GM19035 (cell line): ENCODE measurements at regions not wholly inside any gene's neighbourhood (a gene's known extent, or its start where the extent isn't known, plus 50 kb on each side); places are given as distances from the start of the nearest gene placed in this dataset.
"Not testable (repeated sequence)": the region's sequence is repeated elsewhere in the genome, so short reads cannot be mapped to it uniquely, and the experiment has no call there.

Experiments
- ATAC-seq: cut with Tn5 transposase; IDR thresholded peaks from one replicate; pipeline ENCODE4 v1.9.1; 2021; ENCODE audit not compliant: unreplicated experiment

GRCh38 chr17:74126179-74126900 is 77.1 kb upstream of the RPL38 start:
- no peak for ATAC-seq

GRCh38 chr17:74126959-74127358 is 76.5 kb upstream of the RPL38 start:
- no peak for ATAC-seq

DNA sequence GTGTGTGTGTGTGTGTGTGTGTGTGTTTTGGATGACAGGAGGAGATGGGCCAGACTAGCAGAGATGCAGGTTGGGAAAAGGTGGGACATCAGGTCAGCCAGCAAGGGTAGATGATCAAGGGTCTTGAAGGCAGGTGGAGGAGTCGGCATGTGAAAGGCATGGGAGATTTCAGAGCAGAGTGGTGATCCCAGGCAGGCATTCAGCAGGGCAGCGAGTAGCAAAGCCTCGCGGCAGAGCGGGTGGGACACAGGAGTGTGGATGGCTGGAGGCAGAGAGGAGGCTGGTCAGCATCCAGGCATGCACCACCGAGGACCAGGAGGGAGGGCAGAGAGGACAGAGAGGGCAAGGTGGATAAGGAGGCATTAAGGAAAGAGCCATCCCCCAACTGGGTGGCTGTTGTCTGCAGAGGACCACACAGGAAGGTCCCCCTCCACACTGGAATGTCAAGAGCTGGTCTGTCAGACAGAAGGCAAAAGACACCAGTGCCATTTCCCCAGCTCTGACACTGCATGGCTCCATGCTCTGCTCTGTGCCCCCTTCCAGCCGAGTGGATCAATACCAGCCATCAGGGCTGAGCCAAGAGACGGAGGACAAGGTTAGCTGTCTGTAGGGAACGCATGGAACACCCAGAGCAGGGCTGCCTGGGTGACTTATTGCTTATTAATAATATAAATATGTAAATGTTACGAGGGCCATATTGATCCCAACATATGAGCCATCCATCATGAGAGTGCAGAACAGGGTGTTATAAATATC is 74.8 kb upstream of the RPL38 start:
- ATAC-seq: no peak

- ATAC-seq: not testable (repeated sequence)
Observed at GRCh38 chr17:74129800-74130199, 73.7 kb upstream of the RPL38 start.

- ATAC-seq: no peak
Observed at GRCh38 chr17:74130276-74130675, 73.2 kb upstream of the RPL38 start.

DNA sequence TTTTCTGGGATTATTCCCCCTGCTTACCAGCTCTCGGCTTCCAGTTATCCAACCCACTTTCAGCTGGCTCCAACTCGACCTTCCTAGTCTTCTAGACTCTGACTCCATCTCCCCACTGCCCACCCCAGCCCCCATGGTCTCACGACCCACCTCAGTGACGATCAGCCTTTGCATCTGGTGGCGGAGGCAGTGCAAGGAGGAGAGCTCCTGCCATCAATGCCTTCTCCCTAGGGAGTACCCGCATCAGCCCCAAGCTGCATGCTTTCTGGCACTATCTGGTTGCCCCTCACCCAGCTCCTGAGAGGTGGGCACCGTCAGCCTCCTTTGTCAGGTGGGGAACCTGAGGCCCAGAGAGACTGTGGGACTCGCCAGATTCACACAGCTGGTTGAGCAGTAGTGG is 72.6 kb upstream of the RPL38 start:
- no peak for ATAC-seq

DNA sequence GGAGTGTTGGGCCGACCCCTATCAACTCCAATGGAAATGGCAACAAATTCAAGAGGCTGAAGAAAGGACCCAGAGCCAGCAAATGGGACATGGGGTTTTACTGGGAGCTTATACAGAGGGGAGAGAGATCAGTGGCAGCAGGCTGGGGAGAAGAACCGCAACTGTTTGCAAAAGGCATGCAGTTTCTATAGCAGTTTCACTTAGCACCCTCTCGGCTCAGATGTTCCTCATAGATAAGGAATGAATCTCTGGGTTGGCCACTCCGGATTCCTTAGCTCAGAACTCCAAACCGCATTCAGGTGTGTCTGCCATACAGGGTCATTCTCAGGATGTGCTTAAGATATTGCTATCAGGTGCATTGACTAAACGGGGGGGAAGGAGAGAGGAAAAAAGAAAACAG is 71.1 kb upstream of the RPL38 start:
- no peak for ATAC-seq

DNA sequence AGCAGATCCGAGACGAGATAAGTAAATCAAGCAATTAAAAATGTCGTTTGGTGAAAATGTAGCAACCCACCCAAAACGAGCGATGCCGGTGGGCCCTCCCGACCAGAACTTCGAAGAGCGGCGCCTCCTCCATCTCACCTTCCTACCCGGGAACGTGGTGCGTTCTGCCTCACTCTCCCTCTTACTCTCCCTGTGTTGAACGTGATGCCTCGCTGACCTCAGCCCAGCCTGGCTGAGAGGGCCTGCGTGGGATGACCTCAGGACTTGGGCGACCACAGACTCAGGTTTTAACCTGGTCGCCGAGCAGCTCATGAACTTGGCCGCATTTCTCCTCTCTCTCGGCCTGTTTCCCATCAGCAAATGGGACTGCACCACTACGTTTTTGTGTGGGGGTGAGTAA is 69.7 kb upstream of the RPL38 start:
- ATAC-seq: no peak

DNA sequence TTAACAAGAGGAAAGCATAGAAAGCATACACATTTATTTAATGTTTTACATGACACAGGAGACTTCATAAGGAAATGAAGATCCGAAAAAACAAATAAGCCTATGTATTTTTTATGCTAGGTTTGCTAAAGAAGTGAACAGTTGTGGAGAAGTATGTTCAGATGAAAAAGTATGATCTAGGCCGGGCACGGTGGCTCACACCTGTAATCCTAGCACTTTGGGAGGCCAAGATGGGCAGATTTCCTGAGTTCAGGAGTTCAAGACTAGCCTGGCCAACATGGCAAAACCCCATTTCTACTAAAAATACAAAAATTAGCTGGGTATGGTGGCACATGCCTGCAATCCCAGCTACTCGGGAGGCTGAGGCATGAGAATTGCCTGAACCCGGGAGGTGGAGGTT is 69.2 kb upstream of the RPL38 start:
- not testable (repeated sequence) for ATAC-seq

- no peak for ATAC-seq
Observed at GRCh38 chr17:74134991-74135390, 68.5 kb upstream of the RPL38 start.

DNA sequence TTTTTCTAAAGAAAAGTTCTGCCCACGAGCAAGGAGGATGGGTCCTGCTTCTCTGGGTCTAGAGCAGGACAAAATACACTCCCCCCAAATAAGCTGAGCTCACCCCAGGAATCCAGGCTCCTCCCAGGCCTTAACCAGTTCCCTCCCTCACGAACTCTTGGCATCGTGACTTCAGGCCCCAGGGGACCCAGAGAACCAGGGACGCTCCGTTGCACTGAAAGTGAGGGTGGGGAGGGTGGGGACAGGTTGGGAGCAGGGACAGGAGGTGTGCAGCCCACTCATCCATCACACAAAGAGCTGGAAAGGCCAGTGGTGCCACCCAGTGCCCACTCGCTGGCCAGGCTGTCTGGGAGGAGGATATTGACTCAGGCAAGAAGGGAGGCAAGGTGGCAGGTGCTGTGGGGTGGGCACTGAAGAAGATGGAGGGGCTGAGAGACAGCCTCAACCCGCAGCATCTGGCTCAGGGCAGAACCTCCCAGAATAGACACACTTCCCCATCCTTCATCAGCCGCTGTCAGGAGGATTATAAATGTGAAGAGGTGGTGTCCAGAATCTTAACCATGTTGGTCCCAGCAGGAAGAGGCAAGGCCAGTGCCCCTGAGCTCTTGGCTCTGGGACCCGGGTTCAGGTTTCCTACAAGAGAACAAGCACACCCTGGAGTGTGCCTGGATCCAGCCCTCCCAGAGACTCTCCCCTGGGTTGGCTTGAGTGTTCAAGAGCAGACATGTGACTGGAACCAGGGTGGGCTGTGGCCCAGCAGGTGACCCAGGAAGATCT is 67.9 kb upstream of the RPL38 start:
- ATAC-seq: no peak

DNA sequence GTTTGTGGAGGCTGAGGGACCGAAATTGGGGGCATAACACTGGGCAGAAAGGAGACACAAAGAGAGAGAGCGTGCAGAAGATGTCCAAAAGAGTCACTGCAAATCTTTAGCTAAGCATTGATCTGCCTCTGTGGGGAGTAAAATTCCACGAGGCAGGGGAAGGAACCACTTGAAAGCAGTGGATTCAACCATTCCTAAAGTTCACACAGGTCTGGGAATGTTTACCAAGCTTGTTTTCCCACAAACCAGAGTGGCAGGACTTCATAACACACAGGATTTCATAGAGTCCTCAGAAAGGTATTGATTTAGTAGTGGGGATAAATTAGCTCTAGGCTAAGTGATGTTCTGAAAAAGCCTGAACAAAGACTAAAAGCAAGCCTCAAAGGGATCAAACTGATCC is 66.1 kb upstream of the RPL38 start:
- ATAC-seq: no peak

DNA sequence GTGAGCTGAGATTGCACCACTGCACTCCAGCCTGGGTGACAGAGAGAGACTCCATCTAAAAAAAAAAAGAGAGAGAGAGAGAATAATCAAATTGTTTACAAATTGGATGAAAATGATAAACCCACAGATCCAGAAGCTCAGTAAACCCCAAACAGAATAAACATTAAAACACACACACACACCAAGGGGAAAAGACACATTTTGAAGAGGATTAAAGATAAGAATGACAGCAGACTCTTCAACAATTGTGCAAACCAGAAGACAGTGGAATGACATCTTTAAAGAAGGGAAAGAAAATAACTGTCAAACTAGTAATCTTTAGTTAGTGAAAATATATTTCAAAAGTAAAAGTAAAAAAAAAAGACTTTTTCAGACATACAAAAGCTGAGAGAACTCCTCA is 64.4 kb upstream of the RPL38 start:
- ATAC-seq: no peak

- no peak for ATAC-seq
Observed at GRCh38 chr17:74140282-74140681, 63.2 kb upstream of the RPL38 start.

DNA sequence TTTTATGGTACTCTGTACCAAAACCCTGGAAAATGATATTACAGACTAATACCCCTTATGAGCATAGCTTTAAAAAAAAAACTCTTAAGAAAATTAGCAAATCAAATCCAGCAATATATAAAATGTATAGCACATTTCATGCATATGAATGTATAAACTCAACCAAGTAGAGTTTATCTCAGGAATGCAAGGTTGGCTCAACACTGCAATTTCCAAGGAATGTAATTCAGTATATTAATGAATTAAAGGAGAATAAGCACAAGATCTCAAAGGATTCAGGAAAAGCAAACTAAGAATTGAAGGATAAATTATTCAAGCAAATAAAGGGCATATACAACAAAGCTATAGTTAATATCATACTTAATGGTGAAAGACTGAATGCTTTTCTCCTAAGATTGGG is 61.9 kb upstream of the RPL38 start:
- no peak for ATAC-seq

DNA sequence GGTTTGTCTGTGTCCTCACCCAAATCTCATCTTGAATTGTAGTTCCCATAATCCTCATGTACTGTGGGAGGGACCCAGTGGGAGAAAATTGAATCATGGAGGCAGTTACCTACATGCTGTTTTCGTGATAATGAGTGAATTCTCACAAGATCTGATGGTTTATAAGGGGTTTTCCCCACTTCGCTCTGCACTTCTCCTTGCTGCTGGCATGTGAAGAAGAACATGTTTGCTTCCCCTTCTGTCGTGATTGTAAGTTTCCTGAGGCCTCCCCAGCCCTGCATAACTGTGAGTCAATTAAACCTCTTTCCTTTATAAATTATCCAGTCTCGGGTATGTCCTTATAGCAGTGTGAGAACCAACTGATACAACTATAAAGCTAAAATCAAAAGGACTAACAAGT is 60.2 kb upstream of the RPL38 start:
- not testable (repeated sequence) for ATAC-seq

- no peak for ATAC-seq
Observed at GRCh38 chr17:74145756-74146155, 57.7 kb upstream of the RPL38 start.

- ATAC-seq: no peak
Observed at GRCh38 chr17:74146196-74146595, 57.3 kb upstream of the RPL38 start.

DNA sequence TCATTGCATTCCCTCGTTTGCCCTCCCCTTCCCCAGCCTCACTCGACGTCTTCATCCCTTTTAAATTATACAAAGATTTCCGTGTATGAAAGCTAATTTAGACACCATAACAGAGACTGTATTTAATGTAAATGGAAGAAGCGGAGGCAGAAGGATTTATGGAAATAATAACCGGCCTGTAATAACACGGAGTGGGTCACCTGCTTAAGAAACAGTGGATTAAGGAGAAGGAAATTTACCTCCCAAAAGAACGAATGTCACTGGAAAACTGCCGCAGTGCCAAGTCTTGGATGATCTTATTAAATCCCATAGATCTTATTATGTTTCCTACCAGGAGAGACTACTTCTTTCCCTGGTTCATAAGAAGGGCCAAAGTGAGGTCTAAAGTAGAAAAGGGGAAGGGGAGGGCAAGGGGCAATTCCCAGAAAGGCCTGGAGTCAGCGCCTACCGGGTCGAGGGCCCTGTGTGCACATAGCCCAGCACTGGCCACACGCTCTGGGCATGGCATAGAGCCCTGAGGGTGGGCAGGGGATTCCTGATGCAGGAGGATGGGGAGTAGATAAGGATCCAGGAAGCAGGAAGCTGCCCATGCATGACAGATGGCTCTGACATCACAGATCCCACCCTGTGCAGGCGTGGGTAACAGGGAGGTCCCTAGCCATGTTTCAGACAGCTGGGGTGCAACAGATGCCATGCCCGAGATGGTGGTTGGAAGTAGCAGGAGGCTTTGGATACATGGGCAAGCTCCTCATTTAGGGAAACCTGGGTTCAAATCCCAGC is 56.2 kb upstream of the RPL38 start:
- ATAC-seq: no peak

GRCh38 chr17:74147966-74148365 is 55.5 kb upstream of the RPL38 start:
- ATAC-seq: no peak

DNA sequence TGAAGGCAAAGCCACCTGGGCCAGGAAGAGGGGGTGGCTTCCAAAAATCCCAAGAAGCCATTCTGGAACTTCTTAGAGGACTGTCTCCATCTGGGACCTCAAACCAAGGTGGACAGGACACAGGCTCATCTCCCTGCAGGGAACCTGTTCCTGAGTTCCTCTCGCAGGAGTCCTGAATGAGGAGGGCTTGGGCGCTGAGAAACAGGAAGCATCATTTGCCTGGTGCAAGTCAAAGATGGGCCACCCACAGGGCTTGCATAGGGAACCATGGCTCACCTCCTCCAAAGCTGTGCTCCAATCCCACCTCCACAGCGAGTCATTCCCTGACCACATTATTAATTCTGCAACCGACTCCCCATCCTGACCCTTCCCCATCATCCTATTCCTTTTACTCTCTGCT is 55.0 kb upstream of the RPL38 start:
- ATAC-seq: no peak
